Esophagus squamous epithelium (tissue), 5 donors: ENCODE measurements at regions not wholly inside any gene's neighbourhood (a gene's known extent, or its start where the extent isn't known, plus 50 kb on each side); places are given as distances from the start of the nearest gene placed in this dataset.

ENCODE experiments used
- DNase-seq: peaks from one replicate; lab custom pipeline; 2025; lab: John Stamatoyannopoulos, UW
- H3K27ac ChIP-seq, 4 donors: fragments of 200-600 bp; sonication (generic); one replicate each; pipeline ENCODE4 v1.5.1; 2016 to 2019; ENCODE audit warnings: mild to moderate bottlenecking in 1 of 4
- H3K27me3 ChIP-seq, 4 donors: fragments of 200-600 bp; sonication (generic); 1 replicate in 3 of 4; 2 replicates in 1 of 4; pipeline versions ENCODE4 v1.5.1 to v1.6.0; 2017 to 2021; ENCODE audit warnings: antibody characterized with exemption in 1 of 4
- H3K36me3 ChIP-seq, 3 donors: fragments of 200-600 bp; sonication (generic); one replicate each; pipeline ENCODE4 v1.5.1; 2016 to 2019
- H3K4me1 ChIP-seq, 3 donors: fragments of 200-600 bp; sonication (generic); one replicate each; pipeline ENCODE4 v1.5.1; 2017 to 2019
- H3K4me3 ChIP-seq, 4 donors: fragments of 200-600 bp; sonication (generic); 1 replicate in 3 of 4; 2 replicates in 1 of 4; pipeline ENCODE4 v1.5.1; 2016 to 2019; ENCODE audit warnings: mild to moderate bottlenecking in 2 of 4, moderate library complexity in 1 of 4
- H3K9me3 ChIP-seq, 3 donors: fragments of 200-600 bp; sonication (generic); one replicate each; pipeline ENCODE4 v1.5.1; 2016 to 2019
- CTCF ChIP-seq, 6 experiments: fragments of 450-650 bp in 4 of 6; fragments of 200-600 bp in 2 of 6; sonication (generic) in 2 of 6; IDR thresholded peaks; one replicate each; pipeline ENCODE4 v1.5.1; 2016 to 2019; ENCODE audit warnings: antibody characterized with exemption in 6 of 6, mild to moderate bottlenecking in 4 of 6, moderate library complexity in 4 of 6
- POLR2A ChIP-seq, 4 donors: fragments of 450-650 bp; IDR thresholded peaks; one replicate each; pipeline ENCODE4 v1.6.1; 2017; ENCODE audit warnings: antibody characterized with exemption in 4 of 4, mild to moderate bottlenecking in 4 of 4, moderate library complexity in 3 of 4
- WGBS, 2 donors: methylation state at CpG; one replicate each; pipeline ENCODE4 v1.1.5; 2018; 5-methylcytosine and 5-hydroxymethylcytosine counted together
- intact Hi-C: fragments of 100-400 bp; cut with DNase I; formaldehyde crosslinking; loops from one replicate; pipeline ENCODE4 v1.15.0; 2022
- donor health status: DM: yes; HTN: yes; CAD: no.

- Histone ChIP-seq H3K36me3 (no peaks in the 10 kb centered on the region), H3K9me3 (no peaks in the 10 kb centered on the region), H3K4me3 (no peak overlapping the region), H3K4me1 (no peaks in the 10 kb centered on the region), H3K27me3 (no peaks in the 10 kb centered on the region), H3K27ac (no peak overlapping the region)
- 60 to 61% methylated on average over 2 of the region's 2 CpGs for WGBS, 2 donors
- DNase-seq = no peak
- intact Hi-C loops = no loop called here
- TF ChIP-seq POLR2A (IDR thresholded peaks at IDR 0.05) (no peak), CTCF (IDR thresholded peaks at IDR 0.05) (no peak)
Measured at GRCh38 chr4:45121426-45121975, 395.1 kb upstream of the GNPDA2 start.

GRCh38 chr4:45120163-45120562, 393.8 kb upstream of the GNPDA2 start:
- Histone ChIP-seq H3K4me1 (no peaks in the 10 kb centered on the region), H3K27ac (no peak overlapping the region), H3K9me3 (no peaks in the 10 kb centered on the region), H3K36me3 (no peaks in the 10 kb centered on the region), H3K4me3 (no peak overlapping the region), H3K27me3 (no peaks in the 10 kb centered on the region)
- no peak for DNase-seq
- 57 to 61% methylated on average over 3 of the region's 3 CpGs for WGBS, 2 donors
- no peak for TF ChIP-seq CTCF (IDR thresholded peaks at IDR 0.05)
- no peak for TF ChIP-seq POLR2A (IDR thresholded peaks at IDR 0.05)
- intact Hi-C loops = no loop called here

GRCh38 chr4:45119376-45119775, 393.0 kb upstream of the GNPDA2 start:
- H3K4me1 ChIP-seq = no peaks in the 10 kb centered on the region
- intact Hi-C loops = no loop called here

GRCh38 chr4:45102716-45103115, 376.4 kb upstream of the GNPDA2 start:
- no peak for DNase-seq
- H3K4me3 ChIP-seq = no peak overlapping the region
- no peak for TF ChIP-seq POLR2A (IDR thresholded peaks at IDR 0.05)
- TF ChIP-seq CTCF (IDR thresholded peaks at IDR 0.05) = no peak
- H3K36me3 ChIP-seq = no peaks in the 10 kb centered on the region
- H3K27me3 ChIP-seq = no peaks in the 10 kb centered on the region
- intact Hi-C loops = no loop called here
- no peaks in the 10 kb centered on the region for H3K9me3 ChIP-seq
- no peak overlapping the region for H3K27ac ChIP-seq
- H3K4me1 ChIP-seq = no peaks in the 10 kb centered on the region

More at GRCh38 chr4:45119376-45119775, 393.0 kb upstream of the GNPDA2 start:
- no peak for DNase-seq
- Histone ChIP-seq H3K27me3 (no peaks in the 10 kb centered on the region), H3K27ac (no peak overlapping the region), H3K4me3 (no peak overlapping the region), H3K9me3 (no peaks in the 10 kb centered on the region), H3K36me3 (no peaks in the 10 kb centered on the region)
- no peak for TF ChIP-seq CTCF (IDR thresholded peaks at IDR 0.05)
- TF ChIP-seq POLR2A (IDR thresholded peaks at IDR 0.05) = no peak
- WGBS, 2 donors = 38 to 58% methylated on average over 1 of the region's 1 CpG

- intact Hi-C loops = no loop called here
- no peak overlapping the region for H3K4me3 ChIP-seq
- TF ChIP-seq POLR2A (IDR thresholded peaks at IDR 0.05) (no peak), CTCF (IDR thresholded peaks at IDR 0.05) (no peak)
- no peak for DNase-seq
- H3K27me3 ChIP-seq = no peaks in the 10 kb centered on the region
- H3K9me3 ChIP-seq = no peaks in the 10 kb centered on the region
- H3K27ac ChIP-seq = no peak overlapping the region
- H3K4me1 ChIP-seq = no peaks in the 10 kb centered on the region
- H3K36me3 ChIP-seq = no peaks in the 10 kb centered on the region
- WGBS, 2 donors = 52 to 70% methylated on average over 6 of the region's 6 CpGs
Measured at GRCh38 chr4:45100956-45101818, 374.8 kb upstream of the GNPDA2 start.
